Endothelial cell of umbilical vein (primary cell): ENCODE measurements at regions not wholly inside any gene's neighbourhood (a gene's known extent, or its start where the extent isn't known, plus 50 kb on each side); places are given as distances from the start of the nearest gene placed in this dataset.

Source experiments
- CTCF ChIP-seq, 2 donors: IDR thresholded peaks; 1 replicate in 1 of 2; 2 replicates in 1 of 2; pipeline ENCODE4 v1.5.1; 2011; ENCODE audit warnings: low read length in 2 of 2, mild to moderate bottlenecking in 2 of 2, moderate library complexity in 2 of 2, control low read depth in 1 of 2, inconsistent platforms in 1 of 2, low read depth in 1 of 2; ENCODE audit not compliant: insufficient read depth in 1 of 2; ENCODE audit errors: extremely low read depth in 1 of 2
- FOS ChIP-seq: IDR thresholded peaks from 2 replicates; pipeline ENCODE4 v1.6.1; 2011; ENCODE audit warnings: mild to moderate bottlenecking, low read length, moderate library complexity, borderline replicate concordance; ENCODE audit not compliant: insufficient read depth
- GATA2 ChIP-seq: IDR thresholded peaks from 2 replicates; pipeline ENCODE4 v1.7.0; 2011; ENCODE audit warnings: low read depth, mild to moderate bottlenecking, moderate library complexity, mixed read lengths, low read length; ENCODE audit not compliant: insufficient read length, insufficient read depth
- POLR2A ChIP-seq: IDR thresholded peaks from 2 replicates; pipeline ENCODE4 v1.6.1; 2012; ENCODE audit warnings: low read depth, mild to moderate bottlenecking, control low read depth, low read length
- POLR2AphosphoS5 ChIP-seq: IDR thresholded peaks from 2 replicates; pipeline ENCODE4 v1.6.1; 2012; ENCODE audit warnings: low read depth, mild to moderate bottlenecking, control low read depth, low read length, moderate library complexity; ENCODE audit not compliant: insufficient read depth
- TF ChIP-seq, protein P1 (sequence below): IDR thresholded peaks from 2 replicates; pipeline ENCODE4 v1.6.1; 2011; ENCODE audit not compliant: insufficient read depth, insufficient read length

GRCh38 chr2:160555420-160556071 is 61.9 kb upstream of the RBMS1 start:
- TF ChIP-seq POLR2AphosphoS5, result no peak
- no peak for TF ChIP-seq CTCF (IDR thresholded peaks at IDR 0.05; ENCODE audit: extremely low read depth in 1 of 2, insufficient read depth in 1 of 2, low read depth in 1 of 2, low read length in 2 of 2)
- TF ChIP-seq, protein P1, sequence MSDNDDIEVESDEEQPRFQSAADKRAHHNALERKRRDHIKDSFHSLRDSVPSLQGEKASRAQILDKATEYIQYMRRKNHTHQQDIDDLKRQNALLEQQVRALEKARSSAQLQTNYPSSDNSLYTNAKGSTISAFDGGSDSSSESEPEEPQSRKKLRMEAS, result no peak
- TF ChIP-seq GATA2, result no peak
- no peak for TF ChIP-seq POLR2A
- no peak for TF ChIP-seq FOS
